NB4 (cell line): ENCODE measurements at regions not wholly inside any gene's neighbourhood (a gene's known extent, or its start where the extent isn't known, plus 50 kb on each side); places are given as distances from the start of the nearest gene placed in this dataset.

Source experiments
- DNase-seq: peaks from one replicate; pipeline ENCODE4 v3.0.0; 2010; ENCODE audit warnings: low read depth
- H3K4me3 ChIP-seq: one replicate; pipeline ENCODE4 v1.5.1; 2011; ENCODE audit warnings: mild to moderate bottlenecking, low read depth, low read length, moderate library complexity
- CTCF ChIP-seq: IDR thresholded peaks from one replicate; pipeline ENCODE4 v1.5.1; 2012; ENCODE audit warnings: low read depth, low read length
- MAX ChIP-seq: IDR thresholded peaks from 2 replicates; pipeline ENCODE4 v1.6.1; 2011; ENCODE audit warnings: low read depth, low read length
- MYC ChIP-seq: IDR thresholded peaks from 2 replicates; pipeline ENCODE4 v1.6.1; 2011; ENCODE audit warnings: low read depth, low read length
- POLR2A ChIP-seq: IDR thresholded peaks from 2 replicates; pipeline ENCODE4 v1.6.1; 2011; ENCODE audit warnings: mild to moderate bottlenecking; ENCODE audit not compliant: insufficient read length; ENCODE audit errors: extremely low read depth

- H3K4me3 ChIP-seq, result no peak overlapping the region
- no peak for DNase-seq
- no peak for TF ChIP-seq CTCF
- TF ChIP-seq POLR2A, result no peak
- TF ChIP-seq MAX, result no peak
- TF ChIP-seq MYC, result no peak
These were observed 278.6 kb upstream of the AJAP1 start for GRCh38 chr1:4375812-4376211.

- DNase-seq, result no peak
- no peak for TF ChIP-seq CTCF
- TF ChIP-seq POLR2A, result no peak
- TF ChIP-seq MAX, result no peak
- TF ChIP-seq MYC, result no peak
- no peak overlapping the region for H3K4me3 ChIP-seq
These were observed 274.8 kb upstream of the AJAP1 start for GRCh38 chr1:4379451-4380175.

GRCh38 chr1:4380564-4381168 lies 273.7 kb upstream of the AJAP1 start:
- TF ChIP-seq MYC (no peak), MAX (no peak), CTCF (no peak), POLR2A (no peak)
- no peak for DNase-seq
- no peak overlapping the region for H3K4me3 ChIP-seq

- no peak for DNase-seq
- TF ChIP-seq MAX (no peak), POLR2A (no peak), CTCF (no peak)
- no peak overlapping the region for H3K4me3 ChIP-seq
These were observed 261.2 kb upstream of the AJAP1 start for GRCh38 chr1:4393191-4393590.

- no peak for TF ChIP-seq CTCF
- TF ChIP-seq MAX, result no peak
- TF ChIP-seq POLR2A, result no peak
- TF ChIP-seq MYC, result no peak
These were observed 260.0 kb upstream of the AJAP1 start for GRCh38 chr1:4394366-4394765.

More at GRCh38 chr1:4394366-4394765, 260.0 kb upstream of the AJAP1 start:
- no peak overlapping the region for H3K4me3 ChIP-seq
- no peak for DNase-seq
